ENCODE measurements at regions not wholly inside any gene's neighbourhood (a gene's known extent, or its start where the extent isn't known, plus 50 kb on each side); places are given as distances from the start of the nearest gene placed in this dataset.

- no peak for DNase-seq (ENCODE audit: low read depth in 2 of 2)
Measured at GRCh38 chr7:46387646-46388045, 466.6 kb upstream of the IGFBP3 start.

GRCh38 chr7:46386428-46387399 lies 465.6 kb upstream of the IGFBP3 start:
- no peak for DNase-seq (ENCODE audit: low read depth in 2 of 2)

- no peak for DNase-seq (ENCODE audit: low read depth in 2 of 2)
Measured at GRCh38 chr7:46385662-46386309, 464.7 kb upstream of the IGFBP3 start.

- DNase-seq (ENCODE audit: low read depth in 2 of 2) = no peak
Measured at GRCh38 chr7:46383605-46384004, 462.5 kb upstream of the IGFBP3 start.

GRCh38 chr7:46369933-46370654 lies 449.0 kb upstream of the IGFBP3 start:
- DNase-seq (ENCODE audit: low read depth in 2 of 2) = peak; percentile 22 to 80

- no peak for DNase-seq (ENCODE audit: low read depth in 2 of 2)
Measured at GRCh38 chr7:46368871-46369270, 447.8 kb upstream of the IGFBP3 start.

GRCh38 chr7:46366526-46366925 lies 445.5 kb upstream of the IGFBP3 start:
- no peak for DNase-seq (ENCODE audit: low read depth in 2 of 2)

- DNase-seq (ENCODE audit: low read depth in 2 of 2) = no peak
Measured at GRCh38 chr7:46363688-46364087, 442.6 kb upstream of the IGFBP3 start.

- peak in 1 of 2 donors; percentile 5 for DNase-seq (ENCODE audit: low read depth in 2 of 2)
Measured at GRCh38 chr7:46360811-46361210, 439.7 kb upstream of the IGFBP3 start.

- DNase-seq (ENCODE audit: low read depth in 2 of 2) = no peak
Measured at GRCh38 chr7:46360296-46360695, 439.2 kb upstream of the IGFBP3 start.

- no peak for DNase-seq (ENCODE audit: low read depth in 2 of 2)
Measured at GRCh38 chr7:46357851-46358250, 436.8 kb upstream of the IGFBP3 start.

GRCh38 chr7:46357290-46357689 lies 436.2 kb upstream of the IGFBP3 start:
- DNase-seq (ENCODE audit: low read depth in 2 of 2) = no peak

- DNase-seq (ENCODE audit: low read depth in 2 of 2) = no peak
Measured at GRCh38 chr7:46356371-46356770, 435.3 kb upstream of the IGFBP3 start.

GRCh38 chr7:46355331-46355730 lies 434.3 kb upstream of the IGFBP3 start:
- no peak for DNase-seq (ENCODE audit: low read depth in 2 of 2)

GRCh38 chr7:46352004-46352954 lies 431.2 kb upstream of the IGFBP3 start:
- peak; percentile 26 to 52 for DNase-seq (ENCODE audit: low read depth in 2 of 2)

- DNase-seq (ENCODE audit: low read depth in 2 of 2) = no peak
Measured at GRCh38 chr7:46349490-46349889, 428.4 kb upstream of the IGFBP3 start.

- no peak for DNase-seq (ENCODE audit: low read depth in 2 of 2)
Measured at GRCh38 chr7:46344533-46344932, 423.5 kb upstream of the IGFBP3 start.

- no peak for DNase-seq (ENCODE audit: low read depth in 2 of 2)
Measured at GRCh38 chr7:46343802-46344201, 422.7 kb upstream of the IGFBP3 start.

- no peak for DNase-seq (ENCODE audit: low read depth in 2 of 2)
Measured at GRCh38 chr7:46322937-46323336, 401.9 kb upstream of the IGFBP3 start.

GRCh38 chr7:46321556-46322205 lies 400.6 kb upstream of the IGFBP3 start:
- DNase-seq (ENCODE audit: low read depth in 2 of 2) = peak; percentile 17 to 59

Measured in lung microvascular endothelial cell (primary cell).